HCT116 (cell line): ENCODE measurements at regions not wholly inside any gene's neighbourhood (a gene's known extent, or its start where the extent isn't known, plus 50 kb on each side); places are given as distances from the start of the nearest gene placed in this dataset.

ENCODE experiments used
- ATAC-seq: fragments of 200-7000 bp; cut with Tn5 transposase; 2 replicates; pipeline ENCODE4 v1.9.1; 2020; ENCODE audit warnings: mild to moderate bottlenecking, moderate library complexity
- BruUV-seq: library from RNA; stranded (reverse); fragments of 400-500 nt; replicated peaks from 2 replicates; lab custom pipeline; 2021; lab: Mats Ljungman, UMichigan
- CTCF ChIA-PET: fragments of 300-600 bp; sonication (Branson Sonifier 250); formaldehyde crosslinking; loops from one replicate; lab custom pipeline; 2021; ENCODE audit warnings: antibody characterized with exemption; lab: Charles Lee
- POLR2A ChIA-PET: fragments of 300-600, 350-600 bp; sonication (Branson Sonifier 250); formaldehyde crosslinking; loops from one replicate; lab custom pipeline; 2021; ENCODE audit warnings: antibody characterized with exemption; lab: Charles Lee
- RAD21 ChIA-PET, 2 experiments: fragments of 300-600 bp; sonication (Branson Sonifier 250); formaldehyde crosslinking; loops; one replicate each; lab custom pipeline; 2023; ENCODE audit warnings: low total read pairs in 2 of 2; ENCODE audit not compliant: uncharacterized antibody in 2 of 2, unreplicated experiment in 2 of 2, low non-redundant PET in 1 of 2; lab: Charles Lee
- DNase-seq: peaks from one replicate; pipeline ENCODE4 v3.0.0-alpha.2; 2010; ENCODE audit warnings: low read depth, low spot score
- H2AFZ ChIP-seq: fragments of 200-600 bp; shearing (Covaris generic), sonication (generic); 2 replicates; pipeline ENCODE4 v1.6.1; 2017; ENCODE audit warnings: low read depth, mixed run types, mixed read lengths, antibody characterized with exemption, low read length; ENCODE audit not compliant: poor library complexity, severe bottlenecking
- H3K27ac ChIP-seq: 2 replicates; pipeline ENCODE4 v1.5.1; 2012; ENCODE audit warnings: low read depth, low read length
- H3K27me3 ChIP-seq: fragments of 200-600 bp; sonication (generic); 2 replicates; pipeline ENCODE4 v1.6.1; 2016; ENCODE audit warnings: mixed run types, low read length, mixed read lengths; ENCODE audit not compliant: insufficient read depth
- H3K36me3 ChIP-seq, 2 experiments: fragments of 200-500 bp in 1 of 2; fragments of 200-600 bp in 1 of 2; sonication (Bioruptor generic) in 1 of 2; sonication (generic) in 1 of 2; 2 replicates each; pipeline versions ENCODE4 v1.5.1 to v1.6.1; 2014 to 2016; ENCODE audit warnings: low read length in 2 of 2, inconsistent platforms in 1 of 2, mixed read lengths in 1 of 2, mixed run types in 1 of 2; ENCODE audit not compliant: insufficient read depth in 2 of 2, control insufficient read depth in 1 of 2
- H3K4me1 ChIP-seq, 2 experiments: fragments of 200-600 bp in 1 of 2; sonication (generic) in 1 of 2; 2 replicates each; pipeline versions ENCODE4 v1.5.1 to v1.6.1; 2012 to 2017; ENCODE audit warnings: low read length in 2 of 2, inconsistent platforms in 1 of 2, mild to moderate bottlenecking in 1 of 2, mixed read lengths in 1 of 2, mixed run types in 1 of 2, moderate library complexity in 1 of 2; ENCODE audit not compliant: insufficient read depth in 2 of 2, control insufficient read depth in 1 of 2
- H3K4me2 ChIP-seq: fragments of 200-600 bp; sonication (generic); 2 replicates; pipeline ENCODE4 v1.6.1; 2017; ENCODE audit warnings: mixed run types, low read length, mixed read lengths
- H3K4me3 ChIP-seq, 2 experiments: fragments of 200-600 bp in 1 of 2; sonication (generic) in 1 of 2; replicated peaks in 1 of 2; 2 replicates each; pipeline ENCODE4 v1.5.1; 2011 to 2016; ENCODE audit warnings: low read length in 2 of 2, control low read depth in 1 of 2, low read depth in 1 of 2, mild to moderate bottlenecking in 1 of 2, mixed read lengths in 1 of 2, mixed run types in 1 of 2
- H3K79me2 ChIP-seq: fragments of 200-600 bp; sonication (generic); 2 replicates; pipeline ENCODE4 v1.6.1; 2017; ENCODE audit warnings: mild to moderate bottlenecking, mixed run types, low read length, moderate library complexity, mixed read lengths; ENCODE audit not compliant: insufficient read depth
- H3K9ac ChIP-seq: fragments of 200-600 bp; sonication (generic); 2 replicates; pipeline ENCODE4 v1.6.1; 2016; ENCODE audit warnings: low read length, mixed read lengths
- H3K9me2 ChIP-seq: fragments of 200-600 bp; sonication (generic), shearing (Covaris generic); 2 replicates; pipeline ENCODE4 v1.6.1; 2017; ENCODE audit warnings: mixed run types, mild to moderate bottlenecking, moderate library complexity; ENCODE audit not compliant: insufficient read depth
- H3K9me3 ChIP-seq, 2 experiments: fragments of 200-500 bp in 1 of 2; fragments of 200-600 bp in 1 of 2; sonication (Bioruptor generic) in 1 of 2; sonication (generic) in 1 of 2; 2 replicates each; pipeline ENCODE4 v1.6.1; 2014 to 2017; ENCODE audit warnings: low read length in 2 of 2, mixed read lengths in 2 of 2, inconsistent platforms in 1 of 2, low read depth in 1 of 2, mild to moderate bottlenecking in 1 of 2, mixed run types in 1 of 2, moderate library complexity in 1 of 2; ENCODE audit not compliant: control insufficient read depth in 1 of 2, insufficient read depth in 1 of 2
- H4K20me1 ChIP-seq: fragments of 200-600 bp; sonication (generic), shearing (Covaris generic); 2 replicates; pipeline ENCODE4 v1.6.1; 2017; ENCODE audit warnings: mixed run types, mild to moderate bottlenecking, moderate library complexity; ENCODE audit not compliant: insufficient read depth
- CBX3 ChIP-seq: IDR thresholded peaks from 2 replicates; pipeline ENCODE4 v1.6.1; 2012; ENCODE audit warnings: low read depth
- CEBPB ChIP-seq: IDR thresholded peaks from 2 replicates; pipeline ENCODE4 v1.6.1; 2012; ENCODE audit warnings: low read depth
- EZH2 ChIP-seq: fragments of 200-600 bp; sonication (generic); IDR thresholded peaks from 2 replicates; pipeline ENCODE4 v1.6.1; 2017; ENCODE audit warnings: antibody characterized with exemption, mixed run types
- EZH2phosphoT487 ChIP-seq: fragments of 200-600 bp; IDR thresholded peaks from 2 replicates; pipeline ENCODE4 v1.6.1; 2018; ENCODE audit warnings: antibody characterized with exemption, borderline replicate concordance
- FOSL1 ChIP-seq: IDR thresholded peaks from 2 replicates; pipeline ENCODE4 v1.6.1; 2012; ENCODE audit warnings: low read depth
- JUND ChIP-seq: IDR thresholded peaks from 2 replicates; pipeline ENCODE4 v1.6.1; 2012
- POLR2A ChIP-seq: IDR thresholded peaks from 2 replicates; pipeline ENCODE4 v1.7.0; 2011; ENCODE audit warnings: borderline replicate concordance; ENCODE audit not compliant: insufficient read depth, insufficient read length; ENCODE audit errors: extremely low read depth
- POLR2AphosphoS5 ChIP-seq: IDR thresholded peaks from 2 replicates; pipeline ENCODE4 v1.6.1; 2011; ENCODE audit warnings: mild to moderate bottlenecking, low read depth, low read length, moderate library complexity
- RAD21 ChIP-seq: IDR thresholded peaks from 2 replicates; pipeline ENCODE4 v1.6.1; 2012; ENCODE audit warnings: low read depth, mild to moderate bottlenecking
- SIN3A ChIP-seq: IDR thresholded peaks from 2 replicates; pipeline ENCODE4 v1.6.1; 2012; ENCODE audit warnings: low read depth
- SP1 ChIP-seq: IDR thresholded peaks from 2 replicates; pipeline ENCODE4 v1.6.1; 2012; ENCODE audit warnings: low read depth
- SRF ChIP-seq: IDR thresholded peaks from 2 replicates; pipeline ENCODE4 v1.6.1; 2012; ENCODE audit warnings: low read depth
- TCF7L2 ChIP-seq: IDR thresholded peaks from 2 replicates; pipeline ENCODE4 v1.7.0; 2011; ENCODE audit warnings: borderline replicate concordance, inconsistent platforms; ENCODE audit not compliant: insufficient read depth, insufficient read length; ENCODE audit errors: extremely low read depth
- ZFX ChIP-seq: fragments of 450-650 bp; IDR thresholded peaks from 2 replicates; pipeline ENCODE4 v1.6.1; 2017
- ZNF274 ChIP-seq: fragments of 200-500 bp; sonication (Bioruptor generic); IDR thresholded peaks from 2 replicates; pipeline ENCODE4 v1.6.1; 2014; ENCODE audit warnings: mild to moderate bottlenecking, low read depth, low read length, inconsistent platforms
- intact Hi-C: fragments of 100-400 bp; cut with micrococcal nuclease; formaldehyde crosslinking; loops from 2 replicates; pipeline ENCODE4 v1.10.0; 2022
- TF ChIP-seq, protein P1 (sequence below): IDR thresholded peaks from 2 replicates; pipeline ENCODE4 v1.6.1; 2012; ENCODE audit warnings: low read depth
- TF ChIP-seq, protein P2 (sequence below): IDR thresholded peaks from 2 replicates; pipeline ENCODE4 v1.6.1; 2012
- TF ChIP-seq, protein P3 (sequence below): IDR thresholded peaks from 2 replicates; pipeline ENCODE4 v1.6.1; 2012

DNA sequence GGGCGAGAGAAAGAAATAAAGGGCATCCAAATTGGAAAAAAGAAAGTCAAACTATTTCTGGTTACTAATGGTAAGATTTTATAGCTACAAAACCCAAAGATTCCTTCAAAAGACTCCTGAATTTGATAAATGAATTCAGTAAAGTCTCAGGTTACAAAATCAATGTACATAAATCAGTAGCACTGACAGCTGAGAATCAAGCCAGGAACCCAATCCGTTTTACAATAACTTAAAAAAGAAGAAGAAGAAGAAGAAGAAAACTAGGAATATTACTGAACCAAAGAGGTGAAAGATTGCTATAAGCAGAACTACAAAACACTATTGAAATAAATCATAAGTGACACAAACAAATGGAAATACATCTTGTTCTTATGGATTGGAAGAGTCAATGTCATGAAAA, 291.5 kb upstream of the GULP1 start:
- H3K9me2 ChIP-seq: no peaks in the 10 kb centered on the region
- no peaks in the 10 kb centered on the region for H3K36me3 ChIP-seq
- no peak overlapping the region for H3K4me3 ChIP-seq
- TF ChIP-seq CBX3 (no peak), SIN3A (no peak), SP1 (no peak), SRF (no peak), EZH2 (no peak), POLR2A (no peak), JUND (no peak), ZNF274 (no peak), TCF7L2 (no peak), RAD21 (no peak), CEBPB (no peak), POLR2AphosphoS5 (no peak), ZFX (no peak), FOSL1 (no peak), EZH2phosphoT487 (no peak)
- TF ChIP-seq, protein P1, sequence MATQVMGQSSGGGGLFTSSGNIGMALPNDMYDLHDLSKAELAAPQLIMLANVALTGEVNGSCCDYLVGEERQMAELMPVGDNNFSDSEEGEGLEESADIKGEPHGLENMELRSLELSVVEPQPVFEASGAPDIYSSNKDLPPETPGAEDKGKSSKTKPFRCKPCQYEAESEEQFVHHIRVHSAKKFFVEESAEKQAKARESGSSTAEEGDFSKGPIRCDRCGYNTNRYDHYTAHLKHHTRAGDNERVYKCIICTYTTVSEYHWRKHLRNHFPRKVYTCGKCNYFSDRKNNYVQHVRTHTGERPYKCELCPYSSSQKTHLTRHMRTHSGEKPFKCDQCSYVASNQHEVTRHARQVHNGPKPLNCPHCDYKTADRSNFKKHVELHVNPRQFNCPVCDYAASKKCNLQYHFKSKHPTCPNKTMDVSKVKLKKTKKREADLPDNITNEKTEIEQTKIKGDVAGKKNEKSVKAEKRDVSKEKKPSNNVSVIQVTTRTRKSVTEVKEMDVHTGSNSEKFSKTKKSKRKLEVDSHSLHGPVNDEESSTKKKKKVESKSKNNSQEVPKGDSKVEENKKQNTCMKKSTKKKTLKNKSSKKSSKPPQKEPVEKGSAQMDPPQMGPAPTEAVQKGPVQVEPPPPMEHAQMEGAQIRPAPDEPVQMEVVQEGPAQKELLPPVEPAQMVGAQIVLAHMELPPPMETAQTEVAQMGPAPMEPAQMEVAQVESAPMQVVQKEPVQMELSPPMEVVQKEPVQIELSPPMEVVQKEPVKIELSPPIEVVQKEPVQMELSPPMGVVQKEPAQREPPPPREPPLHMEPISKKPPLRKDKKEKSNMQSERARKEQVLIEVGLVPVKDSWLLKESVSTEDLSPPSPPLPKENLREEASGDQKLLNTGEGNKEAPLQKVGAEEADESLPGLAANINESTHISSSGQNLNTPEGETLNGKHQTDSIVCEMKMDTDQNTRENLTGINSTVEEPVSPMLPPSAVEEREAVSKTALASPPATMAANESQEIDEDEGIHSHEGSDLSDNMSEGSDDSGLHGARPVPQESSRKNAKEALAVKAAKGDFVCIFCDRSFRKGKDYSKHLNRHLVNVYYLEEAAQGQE: no peak
- TF ChIP-seq, protein P2, sequence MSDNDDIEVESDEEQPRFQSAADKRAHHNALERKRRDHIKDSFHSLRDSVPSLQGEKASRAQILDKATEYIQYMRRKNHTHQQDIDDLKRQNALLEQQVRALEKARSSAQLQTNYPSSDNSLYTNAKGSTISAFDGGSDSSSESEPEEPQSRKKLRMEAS: no peak
- TF ChIP-seq, protein P3, sequence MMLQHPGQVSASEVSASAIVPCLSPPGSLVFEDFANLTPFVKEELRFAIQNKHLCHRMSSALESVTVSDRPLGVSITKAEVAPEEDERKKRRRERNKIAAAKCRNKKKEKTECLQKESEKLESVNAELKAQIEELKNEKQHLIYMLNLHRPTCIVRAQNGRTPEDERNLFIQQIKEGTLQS: no peak
- H3K4me2 ChIP-seq: no peak overlapping the region
- no peaks in the 10 kb centered on the region for H3K79me2 ChIP-seq
- CTCF ChIA-PET: no interaction called here
- RAD21 ChIA-PET: no interaction called here
- no peak overlapping the region for H3K27ac ChIP-seq
- POLR2A ChIA-PET: no interaction called here
- no peaks in the 10 kb centered on the region for H4K20me1 ChIP-seq
- H3K4me1 ChIP-seq: no peaks in the 10 kb centered on the region
- no TSS peak for BruUV-seq
- no peak for ATAC-seq
- no peak for DNase-seq
- no peak overlapping the region for H3K9ac ChIP-seq
- intact Hi-C loops: no loop called here
- no peaks in the 10 kb centered on the region for H3K27me3 ChIP-seq
- no peak overlapping the region for H2AFZ ChIP-seq
- H3K9me3 ChIP-seq: no peaks in the 10 kb centered on the region
